ENCODE measurements at regions not wholly inside any gene's neighbourhood (a gene's known extent, or its start where the extent isn't known, plus 50 kb on each side); places are given as distances from the start of the nearest gene placed in this dataset.

GRCh38 chr16:8519179-8519578 is 71.1 kb downstream of the TMEM114 start:
- no peak for ATAC-seq
- no peak for DNase-seq
- intact Hi-C loops (cut with micrococcal nuclease), result no loop called here

- intact Hi-C loops (cut with micrococcal nuclease), result no loop called here
- DNase-seq (no peak), ATAC-seq (no peak)
These were observed 73.0 kb downstream of the TMEM114 start for GRCh38 chr16:8517280-8517679.

- intact Hi-C loops (cut with micrococcal nuclease), result no loop called here
- no peak for DNase-seq
- no peak for ATAC-seq
These were observed 73.8 kb downstream of the TMEM114 start for GRCh38 chr16:8516471-8516870.

- DNase-seq (no peak), ATAC-seq (no peak)
- intact Hi-C loops (cut with micrococcal nuclease), result no loop called here
These were observed 77.2 kb downstream of the TMEM114 start for GRCh38 chr16:8512941-8513624.

GRCh38 chr16:8511464-8511863 is 78.8 kb downstream of the TMEM114 start:
- DNase-seq (no peak), ATAC-seq (no peak)
- intact Hi-C loops (cut with micrococcal nuclease), result no loop called here

GRCh38 chr16:8510160-8510559 is 80.2 kb downstream of the TMEM114 start:
- DNase-seq (no peak), ATAC-seq (no peak)
- intact Hi-C loops (cut with micrococcal nuclease), result no loop called here

GRCh38 chr16:8505327-8505991 is 84.9 kb downstream of the TMEM114 start:
- ATAC-seq, result no peak
- no peak for DNase-seq
- intact Hi-C loops (cut with micrococcal nuclease), result no loop called here

GRCh38 chr16:8502446-8502845 is 87.9 kb downstream of the TMEM114 start:
- ATAC-seq, result no peak
- DNase-seq, result no peak
- intact Hi-C loops (cut with micrococcal nuclease), result no loop called here

- intact Hi-C loops (cut with micrococcal nuclease), result no loop called here
- DNase-seq (no peak), ATAC-seq (no peak)
These were observed 90.0 kb downstream of the TMEM114 start for GRCh38 chr16:8500351-8500750.

- ATAC-seq, result no peak
- intact Hi-C loops (cut with micrococcal nuclease), result no loop called here
These were observed 93.9 kb downstream of the TMEM114 start for GRCh38 chr16:8496364-8496763.

GRCh38 chr16:8493972-8494371 is 96.3 kb downstream of the TMEM114 start:
- intact Hi-C loops (cut with micrococcal nuclease), result no loop called here
- no peak for ATAC-seq
- DNase-seq, result no peak

More at GRCh38 chr16:8496364-8496763, 93.9 kb downstream of the TMEM114 start:
- no peak for DNase-seq

- no peak for ATAC-seq
- intact Hi-C loops (cut with micrococcal nuclease), result no loop called here
These were observed 97.6 kb downstream of the TMEM114 start for GRCh38 chr16:8492690-8493089.

GRCh38 chr16:8489580-8489979 is 100.7 kb downstream of the TMEM114 start:
- ATAC-seq (no peak), DNase-seq (no peak)
- intact Hi-C loops (cut with micrococcal nuclease), result no loop called here

More at GRCh38 chr16:8492690-8493089, 97.6 kb downstream of the TMEM114 start:
- DNase-seq, result no peak

- intact Hi-C loops (cut with micrococcal nuclease), result no loop called here
- ATAC-seq (no peak), DNase-seq (no peak)
These were observed 103.3 kb downstream of the TMEM114 start for GRCh38 chr16:8486985-8487384.

- intact Hi-C loops (cut with micrococcal nuclease), result no loop called here
- no peak for DNase-seq
- no peak for ATAC-seq
These were observed 106.9 kb downstream of the TMEM114 start for GRCh38 chr16:8483396-8483795.

- DNase-seq, result no peak
- intact Hi-C loops (cut with micrococcal nuclease), result no loop called here
- ATAC-seq, result no peak
These were observed 108.5 kb downstream of the TMEM114 start for GRCh38 chr16:8481810-8482209.

GRCh38 chr16:8476824-8477223 is 113.5 kb downstream of the TMEM114 start:
- intact Hi-C loops (cut with micrococcal nuclease), result no loop called here
- ATAC-seq (no peak), DNase-seq (no peak)

GRCh38 chr16:8474587-8474986 is 115.7 kb downstream of the TMEM114 start:
- ATAC-seq (no peak), DNase-seq (no peak)
- intact Hi-C loops (cut with micrococcal nuclease), result no loop called here

GRCh38 chr16:8469102-8469778 is 121.1 kb downstream of the TMEM114 start:
- ATAC-seq (no peak), DNase-seq (no peak)
- intact Hi-C loops (cut with micrococcal nuclease), result no loop called here

GRCh38 chr16:8464979-8465378 is 125.3 kb downstream of the TMEM114 start:
- no peak for ATAC-seq
- no peak for DNase-seq
- intact Hi-C loops (cut with micrococcal nuclease), result no loop called here

Measured in left ventricle myocardium superior (tissue), 1 donor.